NCI-H82 treated with DMSO at 0.1 percent for 48 hours (cell line): ENCODE measurements at regions not wholly inside any gene's neighbourhood (a gene's known extent, or its start where the extent isn't known, plus 50 kb on each side); places are given as distances from the start of the nearest gene placed in this dataset.
"Not testable (repeated sequence)": the region's sequence is repeated elsewhere in the genome, so short reads cannot be mapped to it uniquely, and the experiment has no call there.

ENCODE experiments used
- DNase-seq: peaks from one replicate; lab custom pipeline; 2025; ENCODE audit not compliant: unreplicated experiment; lab: John Stamatoyannopoulos, UW

GRCh38 chr7:48992816-48993215 is 68.5 kb downstream of the CDC14C start:
- DNase-seq: no peak

GRCh38 chr7:49001610-49002033 is 77.3 kb downstream of the CDC14C start:
- DNase-seq: peak; percentile 26

GRCh38 chr7:49010717-49011116 is 86.4 kb downstream of the CDC14C start:
- no peak for DNase-seq

- no peak for DNase-seq
Measured at GRCh38 chr7:49014870-49015269, 90.5 kb downstream of the CDC14C start.

- no peak for DNase-seq
Measured at GRCh38 chr7:49020145-49020544, 95.8 kb downstream of the CDC14C start.

DNA sequence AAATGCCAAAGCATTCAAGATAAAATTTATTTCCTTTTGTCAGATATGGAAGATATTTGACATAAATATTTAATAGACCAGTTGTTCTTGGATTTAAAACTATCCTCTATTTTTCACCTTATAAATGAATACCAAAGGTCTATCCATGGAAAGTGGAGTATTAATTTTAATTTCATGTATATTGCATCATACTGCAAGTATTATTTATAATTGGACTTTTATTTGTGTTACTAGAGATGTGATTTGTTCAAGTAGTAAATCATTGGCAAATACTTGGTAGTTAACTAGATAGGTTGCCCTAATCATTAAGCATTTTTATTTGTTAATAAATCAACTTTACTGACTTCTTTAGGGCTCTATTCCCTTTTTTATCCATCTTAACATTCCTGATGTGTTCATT is 98.1 kb downstream of the CDC14C start:
- DNase-seq: no peak

- no peak for DNase-seq
Measured at GRCh38 chr7:49023345-49024328, 99.3 kb downstream of the CDC14C start.

GRCh38 chr7:49030221-49030620 is 105.9 kb downstream of the CDC14C start:
- DNase-seq: no peak

DNA sequence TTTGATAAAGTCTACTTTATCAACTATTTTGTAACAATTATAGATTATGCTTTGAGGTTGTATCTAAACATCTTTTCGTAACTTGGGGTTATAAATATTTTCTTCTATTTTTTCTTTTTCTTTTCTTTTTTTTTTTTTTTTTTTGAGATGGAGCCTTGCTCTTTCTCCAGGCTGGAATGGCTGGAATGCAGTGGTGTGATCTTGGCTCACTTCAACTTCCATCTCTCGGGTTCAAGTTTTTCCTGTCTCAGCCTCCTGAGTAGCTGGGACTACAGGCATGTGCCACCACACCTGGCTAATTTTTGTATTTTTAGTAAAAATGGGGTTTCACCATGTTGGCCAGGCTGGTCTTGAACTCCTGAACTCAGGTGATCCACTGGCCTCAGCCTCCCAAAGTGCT is 108.8 kb downstream of the CDC14C start:
- not testable (repeated sequence) for DNase-seq

DNA sequence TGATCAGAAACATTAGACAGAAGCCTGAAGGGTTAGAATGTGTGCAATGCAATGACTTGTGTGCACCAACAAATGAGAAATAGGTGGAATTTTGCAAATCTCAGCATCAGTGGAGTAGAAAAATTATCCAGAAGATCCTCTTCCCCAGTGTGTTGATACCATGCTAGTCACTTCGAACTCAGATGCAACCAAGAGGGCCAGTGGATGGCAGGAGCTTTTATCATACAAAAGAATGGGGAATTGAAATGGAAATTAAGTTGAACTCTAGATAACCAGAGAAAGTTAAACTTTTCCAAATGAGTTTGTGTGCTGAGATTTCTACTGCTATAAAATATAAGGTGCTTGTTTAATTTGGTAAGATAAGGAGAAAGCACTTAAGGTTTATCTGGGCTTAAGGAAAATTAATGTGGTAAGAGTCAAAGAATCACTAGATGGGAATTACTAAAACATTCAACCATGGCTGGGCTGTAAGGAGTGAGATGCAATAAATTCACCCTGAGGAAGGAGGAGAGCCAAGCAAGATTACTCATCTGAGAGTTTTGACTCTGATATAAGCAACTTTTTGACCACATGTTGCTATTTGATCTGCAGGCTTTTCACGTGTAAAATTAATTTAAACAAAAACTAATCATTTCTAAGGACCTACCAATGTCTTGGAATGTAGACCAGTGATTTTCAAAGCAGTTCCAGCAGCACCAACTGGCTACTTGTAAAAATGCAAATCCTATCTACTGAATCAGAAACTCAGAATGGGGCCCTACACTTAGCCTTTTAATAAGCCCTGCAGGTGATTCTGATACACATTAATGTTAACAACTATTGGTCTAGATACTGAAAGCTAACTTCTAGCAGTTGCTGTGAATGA is 113.2 kb downstream of the CDC14C start:
- no peak for DNase-seq

DNA sequence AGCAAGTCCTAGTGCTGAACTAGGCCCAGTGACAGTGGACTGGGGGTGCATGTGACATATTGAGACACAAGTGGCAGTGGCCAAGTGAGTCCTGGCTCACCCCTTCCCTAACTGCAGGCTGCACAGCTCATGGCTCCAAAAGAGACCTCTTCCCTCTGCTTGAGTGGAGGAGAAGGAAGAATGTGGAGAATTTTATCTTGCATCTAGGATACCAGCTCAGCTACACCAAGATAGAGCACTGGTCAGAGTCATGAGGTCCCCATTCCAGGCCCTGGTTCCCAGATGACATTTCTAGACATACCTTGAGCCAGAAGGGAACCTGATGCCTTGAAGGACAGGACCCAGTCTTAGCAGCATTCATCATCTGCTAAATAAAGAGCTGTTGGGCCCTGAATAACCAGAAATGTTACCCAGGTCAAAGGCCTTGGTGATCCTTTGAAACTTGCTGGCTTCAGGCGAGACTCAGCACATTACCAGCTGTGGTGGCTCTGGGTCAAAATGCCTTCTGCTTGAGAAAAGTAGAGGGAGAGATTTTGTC is 114.5 kb downstream of the CDC14C start:
- DNase-seq: no peak

DNA sequence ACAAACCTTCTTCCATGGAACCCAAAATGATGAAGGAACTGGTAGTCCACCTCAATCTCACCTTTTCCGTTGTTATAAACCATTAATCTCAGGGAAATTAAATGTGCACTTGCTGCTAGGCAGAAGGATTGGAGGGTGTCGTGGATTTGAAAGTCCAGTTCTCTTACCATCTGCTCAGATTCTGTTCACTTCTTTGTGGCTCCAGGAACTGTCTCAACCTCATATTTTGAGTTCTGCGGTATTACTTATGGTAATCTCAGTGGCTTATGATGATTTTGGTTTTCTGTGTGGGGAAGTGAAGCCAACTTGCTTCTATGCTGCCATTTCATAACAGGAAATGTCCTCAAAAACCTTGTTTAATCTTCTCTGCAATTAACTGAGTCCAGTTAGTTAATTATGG is 136.4 kb downstream of the CDC14C start:
- no peak for DNase-seq

GRCh38 chr7:49074538-49074937 is 150.2 kb downstream of the CDC14C start:
- DNase-seq: no peak

DNA sequence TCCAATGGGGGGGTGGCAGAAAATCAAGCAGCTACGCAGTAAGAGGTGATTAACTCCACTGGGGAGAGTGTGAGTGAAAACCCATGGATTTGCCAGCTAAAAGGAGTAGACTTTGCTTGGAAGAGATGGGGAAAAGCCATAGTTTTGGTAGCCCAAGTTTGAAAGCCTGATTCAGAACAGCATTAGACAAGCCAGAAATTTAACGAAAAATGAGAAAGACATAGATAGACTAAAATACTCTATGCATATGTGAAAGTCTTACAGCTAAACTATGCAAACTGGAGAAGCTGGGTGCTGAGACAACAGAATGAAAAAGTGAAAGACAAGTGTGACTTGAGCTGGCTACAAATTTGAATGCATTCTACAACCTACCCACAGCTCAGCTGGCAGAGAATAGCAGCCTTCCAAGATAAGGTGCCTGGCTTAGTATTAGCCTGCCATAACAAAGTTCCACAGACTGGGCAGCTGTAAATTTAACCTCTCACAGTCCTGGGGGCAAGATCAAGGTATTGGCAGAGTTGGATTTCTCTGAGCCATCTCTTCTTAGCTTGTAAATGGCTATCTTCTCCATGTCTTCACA is 156.6 kb downstream of the CDC14C start:
- no peak for DNase-seq

GRCh38 chr7:49088017-49088416 is 163.7 kb downstream of the CDC14C start:
- no peak for DNase-seq

- no peak for DNase-seq
Measured at GRCh38 chr7:49089717-49090116, 165.4 kb downstream of the CDC14C start.

- DNase-seq: no peak
Measured at GRCh38 chr7:49091089-49091488, 166.7 kb downstream of the CDC14C start.

- DNase-seq: no peak
Measured at GRCh38 chr7:49091519-49091918, 167.2 kb downstream of the CDC14C start.

- peak; percentile 0 for DNase-seq
Measured at GRCh38 chr7:49093218-49093617, 168.9 kb downstream of the CDC14C start.

DNA sequence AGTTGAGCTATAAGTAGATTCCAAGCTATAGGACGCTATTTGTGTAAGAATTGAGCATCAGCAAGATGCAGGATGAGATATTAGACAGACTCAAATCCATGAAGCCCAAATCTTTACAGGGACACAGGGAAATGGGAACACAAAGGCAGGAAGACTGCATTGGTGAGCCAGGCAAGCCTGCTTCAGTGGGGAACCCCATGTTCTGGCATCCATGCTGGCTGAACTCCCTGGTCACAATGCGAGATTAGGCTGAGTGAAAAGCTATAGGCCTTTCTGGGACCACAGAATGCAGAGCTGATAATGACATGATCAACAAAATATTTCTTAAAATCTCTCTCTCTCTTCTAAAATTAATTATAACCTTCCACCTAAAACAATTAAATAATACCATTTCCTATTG is 170.5 kb downstream of the CDC14C start:
- DNase-seq: no peak
